GM23338 (cell line): ENCODE measurements at regions not wholly inside any gene's neighbourhood (a gene's known extent, or its start where the extent isn't known, plus 50 kb on each side); places are given as distances from the start of the nearest gene placed in this dataset.

ENCODE experiments used
- ATAC-seq: fragments of 200-7000 bp; cut with Tn5 transposase; 3 replicates; pipeline ENCODE4 v1.9.1; 2020
- DNase-seq: peaks from one replicate; pipeline ENCODE4 v3.0.0-alpha.2; 2015; ENCODE audit warnings: low spot score
- H2AFZ ChIP-seq: fragments of 200-600 bp; sonication (generic); 2 replicates; pipeline ENCODE4 v1.8.0; 2016; ENCODE audit warnings: antibody characterized with exemption, mild to moderate bottlenecking, moderate library complexity
- H3F3A ChIP-seq: fragments of 200-600 bp; sonication (generic); replicated peaks from 2 replicates; pipeline ENCODE4 v1.8.0; 2017; ENCODE audit warnings: antibody characterized with exemption, mixed run types, low read depth
- H3K27ac ChIP-seq: fragments of 200-600 bp; sonication (generic); 2 replicates; pipeline ENCODE4 v1.6.1; 2016; ENCODE audit warnings: low read depth
- H3K27me3 ChIP-seq: fragments of 200-600 bp; sonication (generic); 2 replicates; pipeline ENCODE4 v1.8.0; 2016; ENCODE audit warnings: mild to moderate bottlenecking, mixed run types, moderate library complexity; ENCODE audit not compliant: insufficient read depth
- H3K36me3 ChIP-seq: fragments of 200-600 bp; sonication (generic); 2 replicates; pipeline ENCODE4 v1.8.0; 2016; ENCODE audit warnings: mild to moderate bottlenecking; ENCODE audit not compliant: insufficient read depth
- H3K4me1 ChIP-seq: fragments of 200-600 bp; sonication (generic); 2 replicates; pipeline ENCODE4 v1.8.0; 2016; ENCODE audit warnings: mild to moderate bottlenecking, moderate library complexity; ENCODE audit not compliant: insufficient read depth
- H3K4me2 ChIP-seq: fragments of 200-600 bp; sonication (generic); 2 replicates; pipeline ENCODE4 v1.7.1; 2017; ENCODE audit warnings: mixed run types
- H3K4me3 ChIP-seq: fragments of 200-600 bp; sonication (generic); 2 replicates; pipeline ENCODE4 v1.6.1; 2016; ENCODE audit warnings: mixed run types
- H3K79me2 ChIP-seq: fragments of 200-600 bp; sonication (generic); replicated peaks from 2 replicates; pipeline ENCODE4 v1.8.0; 2017; ENCODE audit warnings: mild to moderate bottlenecking; ENCODE audit not compliant: insufficient read depth
- H3K9me2 ChIP-seq: fragments of 200-600 bp; sonication (generic); 2 replicates; pipeline ENCODE4 v1.8.0; 2017; ENCODE audit not compliant: insufficient read depth
- H4K20me1 ChIP-seq: fragments of 200-600 bp; sonication (generic); replicated peaks from 2 replicates; pipeline ENCODE4 v1.8.0; 2017; ENCODE audit warnings: mild to moderate bottlenecking; ENCODE audit not compliant: insufficient read depth
- H3K27ac Mint-ChIP-seq: 2 replicates; pipeline ENCODE4 v1.8.0; 2020; ENCODE audit warnings: inconsistent platforms, mild to moderate bottlenecking, moderate library complexity, mixed read lengths
- H3K27me3 Mint-ChIP-seq: 3 replicates; pipeline ENCODE4 v1.8.0; 2022; ENCODE audit warnings: low read depth, mild to moderate bottlenecking, moderate library complexity, mixed read lengths, inconsistent platforms; ENCODE audit not compliant: insufficient read depth, poor library complexity
- H3K36me3 Mint-ChIP-seq: 3 replicates; pipeline ENCODE4 v1.8.0; 2021; ENCODE audit warnings: low read depth, mild to moderate bottlenecking, inconsistent platforms, moderate library complexity, mixed read lengths
- H3K4me1 Mint-ChIP-seq: 3 replicates; pipeline ENCODE4 v1.8.0; 2020; ENCODE audit warnings: mild to moderate bottlenecking, inconsistent platforms, mixed read lengths
- H3K4me3 Mint-ChIP-seq: 3 replicates; pipeline ENCODE4 v1.8.0; 2021; ENCODE audit warnings: moderate library complexity, mild to moderate bottlenecking, inconsistent platforms, mixed read lengths
- H3K9me3 Mint-ChIP-seq: 3 replicates; pipeline ENCODE4 v1.8.0; 2020; ENCODE audit warnings: moderate library complexity, mild to moderate bottlenecking, inconsistent platforms, mixed read lengths
- CREB1 ChIP-seq: fragments of 250-450 bp; sonication (Bioruptor Pico); IDR thresholded peaks from 2 replicates; pipeline ENCODE4 v1.5.0; 2020; ENCODE audit warnings: low read depth, mild to moderate bottlenecking, moderate library complexity
- EZH2 ChIP-seq: fragments of 200-600 bp; sonication (generic); IDR thresholded peaks from one replicate; pipeline ENCODE4 v1.8.0; 2017; ENCODE audit warnings: antibody characterized with exemption, mild to moderate bottlenecking, low read depth; ENCODE audit not compliant: unreplicated experiment
- EZH2phosphoT487 ChIP-seq: fragments of 200-600 bp; sonication (generic); IDR thresholded peaks from one replicate; pipeline ENCODE4 v1.8.1; 2018; ENCODE audit warnings: antibody characterized with exemption; ENCODE audit not compliant: unreplicated experiment
- JUNB ChIP-seq: IDR thresholded peaks from one replicate; pipeline ENCODE4 v1.6.1; 2016; ENCODE audit warnings: antibody characterized with exemption; ENCODE audit not compliant: unreplicated experiment
- NANOG ChIP-seq: IDR thresholded peaks from 2 replicates; pipeline ENCODE4 v1.6.1; 2016; ENCODE audit warnings: antibody characterized with exemption, borderline replicate concordance
- POLR2AphosphoS5 ChIP-seq: IDR thresholded peaks from 2 replicates; pipeline ENCODE4 v1.6.1; 2016; ENCODE audit warnings: antibody characterized with exemption, low read depth
- STAT1 ChIP-seq: IDR thresholded peaks from one replicate; pipeline ENCODE4 v1.6.1; 2016; ENCODE audit warnings: antibody characterized with exemption; ENCODE audit not compliant: unreplicated experiment
- ZNF114 ChIP-seq: fragments of 250-450 bp; sonication (Bioruptor Pico); IDR thresholded peaks from 2 replicates; pipeline ENCODE4 v1.5.0; 2020; ENCODE audit warnings: mild to moderate bottlenecking, moderate library complexity
- ZNF331 ChIP-seq: fragments of 250-450 bp; sonication (Bioruptor Pico); IDR thresholded peaks from 2 replicates; pipeline ENCODE4 v1.5.0; 2020; ENCODE audit warnings: low read depth, mild to moderate bottlenecking, moderate library complexity
- TF ChIP-seq, protein P1 (sequence below): fragments of 250-450 bp; sonication (Bioruptor Pico); IDR thresholded peaks from 2 replicates; pipeline ENCODE4 v1.5.0; 2020; ENCODE audit warnings: mild to moderate bottlenecking, moderate library complexity
- TF ChIP-seq, protein P2 (sequence below), 2 experiments: fragments of 200-600 bp in 1 of 2; sonication (generic) in 1 of 2; conservative IDR thresholded peaks; 2 replicates each; pipeline versions ENCODE4 v1.5.1 to v1.6.1; 2016 to 2017; ENCODE audit warnings: antibody characterized with exemption in 2 of 2, low read depth in 2 of 2, mild to moderate bottlenecking in 2 of 2, moderate library complexity in 1 of 2
- TF ChIP-seq, protein P3 (sequence below): IDR thresholded peaks from one replicate; pipeline ENCODE4 v1.6.1; 2018; ENCODE audit warnings: antibody characterized with exemption; ENCODE audit not compliant: unreplicated experiment
- TF ChIP-seq, protein P4 (sequence below): IDR thresholded peaks from 2 replicates; pipeline ENCODE4 v1.6.1; 2016; ENCODE audit warnings: antibody characterized with exemption

DNA sequence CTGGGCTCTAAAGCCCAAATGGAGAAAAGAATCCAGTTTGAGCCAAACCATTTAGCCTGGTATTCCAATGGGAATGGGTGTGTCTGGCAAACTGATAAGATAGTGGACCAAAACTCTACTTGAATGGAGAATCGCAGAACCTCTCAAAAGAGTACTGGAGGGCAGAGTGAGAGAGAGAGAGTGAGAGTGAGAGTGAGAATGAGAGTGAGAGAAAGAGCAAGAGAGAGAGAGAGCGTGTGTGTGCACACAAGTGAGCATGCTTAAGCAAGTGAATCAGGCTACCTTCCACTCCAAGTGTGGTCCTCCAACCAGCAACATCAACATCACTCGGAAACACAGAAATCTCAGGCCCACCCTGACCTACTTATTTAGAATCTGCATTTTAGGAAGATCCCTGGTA lies 58.8 kb downstream of the UQCRFS1 start:
- no peak for ATAC-seq

More for the DNA sequence above, 58.8 kb downstream of the UQCRFS1 start:
- Histone ChIP-seq H3F3A (no peaks in the 10 kb centered on the region), H3K27me3 (no peaks in the 10 kb centered on the region), H3K9me2 (no peaks in the 10 kb centered on the region), H3K4me3 (no peak overlapping the region), H3K79me2 (no peaks in the 10 kb centered on the region), H2AFZ (no peak overlapping the region), H3K4me2 (no peak overlapping the region), H4K20me1 (no peaks in the 10 kb centered on the region), H3K36me3 (no peaks in the 10 kb centered on the region), H3K27ac (no peak overlapping the region), H3K4me1 (no peaks in the 10 kb centered on the region)
- DNase-seq = no peak
- H3K36me3 Mint-ChIP-seq = no peaks in the 10 kb centered on the region; the same call in 1 of the 3 replicates
- H3K4me1 Mint-ChIP-seq = no peaks in the 10 kb centered on the region
- H3K27ac Mint-ChIP-seq = no peak overlapping the region
- H3K27me3 Mint-ChIP-seq = peaks cover 2% of the 10 kb centered on the region
- TF ChIP-seq JUNB (no peak), NANOG (no peak), EZH2phosphoT487 (no peak), ZNF114 (CRISPR knock-in tag) (no peak), EZH2 (no peak), CREB1 (CRISPR knock-in tag) (no peak), STAT1 (no peak), ZNF331 (CRISPR knock-in tag) (no peak), POLR2AphosphoS5 (no peak)
- TF ChIP-seq, protein P1, sequence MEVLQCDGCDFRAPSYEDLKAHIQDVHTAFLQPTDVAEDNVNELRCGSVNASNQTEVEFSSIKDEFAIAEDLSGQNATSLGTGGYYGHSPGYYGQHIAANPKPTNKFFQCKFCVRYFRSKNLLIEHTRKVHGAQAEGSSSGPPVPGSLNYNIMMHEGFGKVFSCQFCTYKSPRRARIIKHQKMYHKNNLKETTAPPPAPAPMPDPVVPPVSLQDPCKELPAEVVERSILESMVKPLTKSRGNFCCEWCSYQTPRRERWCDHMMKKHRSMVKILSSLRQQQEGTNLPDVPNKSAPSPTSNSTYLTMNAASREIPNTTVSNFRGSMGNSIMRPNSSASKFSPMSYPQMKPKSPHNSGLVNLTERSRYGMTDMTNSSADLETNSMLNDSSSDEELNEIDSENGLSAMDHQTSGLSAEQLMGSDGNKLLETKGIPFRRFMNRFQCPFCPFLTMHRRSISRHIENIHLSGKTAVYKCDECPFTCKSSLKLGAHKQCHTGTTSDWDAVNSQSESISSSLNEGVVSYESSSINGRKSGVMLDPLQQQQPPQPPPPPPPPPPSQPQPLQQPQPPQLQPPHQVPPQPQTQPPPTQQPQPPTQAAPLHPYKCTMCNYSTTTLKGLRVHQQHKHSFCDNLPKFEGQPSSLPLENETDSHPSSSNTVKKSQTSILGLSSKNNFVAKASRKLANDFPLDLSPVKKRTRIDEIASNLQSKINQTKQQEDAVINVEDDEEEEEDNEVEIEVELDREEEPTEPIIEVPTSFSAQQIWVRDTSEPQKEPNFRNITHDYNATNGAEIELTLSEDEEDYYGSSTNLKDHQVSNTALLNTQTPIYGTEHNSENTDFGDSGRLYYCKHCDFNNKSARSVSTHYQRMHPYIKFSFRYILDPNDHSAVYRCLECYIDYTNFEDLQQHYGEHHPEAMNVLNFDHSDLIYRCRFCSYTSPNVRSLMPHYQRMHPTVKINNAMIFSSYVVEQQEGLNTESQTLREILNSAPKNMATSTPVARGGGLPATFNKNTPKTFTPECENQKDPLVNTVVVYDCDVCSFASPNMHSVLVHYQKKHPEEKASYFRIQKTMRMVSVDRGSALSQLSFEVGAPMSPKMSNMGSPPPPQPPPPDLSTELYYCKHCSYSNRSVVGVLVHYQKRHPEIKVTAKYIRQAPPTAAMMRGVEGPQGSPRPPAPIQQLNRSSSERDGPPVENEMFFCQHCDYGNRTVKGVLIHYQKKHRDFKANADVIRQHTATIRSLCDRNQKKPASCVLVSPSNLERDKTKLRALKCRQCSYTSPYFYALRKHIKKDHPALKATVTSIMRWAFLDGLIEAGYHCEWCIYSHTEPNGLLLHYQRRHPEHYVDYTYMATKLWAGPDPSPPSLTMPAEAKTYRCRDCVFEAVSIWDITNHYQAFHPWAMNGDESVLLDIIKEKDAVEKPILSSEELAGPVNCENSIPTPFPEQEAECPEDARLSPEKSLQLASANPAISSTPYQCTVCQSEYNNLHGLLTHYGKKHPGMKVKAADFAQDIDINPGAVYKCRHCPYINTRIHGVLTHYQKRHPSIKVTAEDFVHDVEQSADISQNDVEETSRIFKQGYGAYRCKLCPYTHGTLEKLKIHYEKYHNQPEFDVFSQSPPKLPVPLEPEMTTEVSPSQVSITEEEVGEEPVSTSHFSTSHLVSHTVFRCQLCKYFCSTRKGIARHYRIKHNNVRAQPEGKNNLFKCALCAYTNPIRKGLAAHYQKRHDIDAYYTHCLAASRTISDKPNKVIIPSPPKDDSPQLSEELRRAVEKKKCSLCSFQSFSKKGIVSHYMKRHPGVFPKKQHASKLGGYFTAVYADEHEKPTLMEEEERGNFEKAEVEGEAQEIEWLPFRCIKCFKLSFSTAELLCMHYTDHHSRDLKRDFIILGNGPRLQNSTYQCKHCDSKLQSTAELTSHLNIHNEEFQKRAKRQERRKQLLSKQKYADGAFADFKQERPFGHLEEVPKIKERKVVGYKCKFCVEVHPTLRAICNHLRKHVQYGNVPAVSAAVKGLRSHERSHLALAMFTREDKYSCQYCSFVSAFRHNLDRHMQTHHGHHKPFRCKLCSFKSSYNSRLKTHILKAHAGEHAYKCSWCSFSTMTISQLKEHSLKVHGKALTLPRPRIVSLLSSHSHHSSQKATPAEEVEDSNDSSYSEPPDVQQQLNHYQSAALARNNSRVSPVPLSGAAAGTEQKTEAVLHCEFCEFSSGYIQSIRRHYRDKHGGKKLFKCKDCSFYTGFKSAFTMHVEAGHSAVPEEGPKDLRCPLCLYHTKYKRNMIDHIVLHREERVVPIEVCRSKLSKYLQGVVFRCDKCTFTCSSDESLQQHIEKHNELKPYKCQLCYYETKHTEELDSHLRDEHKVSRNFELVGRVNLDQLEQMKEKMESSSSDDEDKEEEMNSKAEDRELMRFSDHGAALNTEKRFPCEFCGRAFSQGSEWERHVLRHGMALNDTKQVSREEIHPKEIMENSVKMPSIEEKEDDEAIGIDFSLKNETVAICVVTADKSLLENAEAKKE = no peak
- TF ChIP-seq, protein P2, sequence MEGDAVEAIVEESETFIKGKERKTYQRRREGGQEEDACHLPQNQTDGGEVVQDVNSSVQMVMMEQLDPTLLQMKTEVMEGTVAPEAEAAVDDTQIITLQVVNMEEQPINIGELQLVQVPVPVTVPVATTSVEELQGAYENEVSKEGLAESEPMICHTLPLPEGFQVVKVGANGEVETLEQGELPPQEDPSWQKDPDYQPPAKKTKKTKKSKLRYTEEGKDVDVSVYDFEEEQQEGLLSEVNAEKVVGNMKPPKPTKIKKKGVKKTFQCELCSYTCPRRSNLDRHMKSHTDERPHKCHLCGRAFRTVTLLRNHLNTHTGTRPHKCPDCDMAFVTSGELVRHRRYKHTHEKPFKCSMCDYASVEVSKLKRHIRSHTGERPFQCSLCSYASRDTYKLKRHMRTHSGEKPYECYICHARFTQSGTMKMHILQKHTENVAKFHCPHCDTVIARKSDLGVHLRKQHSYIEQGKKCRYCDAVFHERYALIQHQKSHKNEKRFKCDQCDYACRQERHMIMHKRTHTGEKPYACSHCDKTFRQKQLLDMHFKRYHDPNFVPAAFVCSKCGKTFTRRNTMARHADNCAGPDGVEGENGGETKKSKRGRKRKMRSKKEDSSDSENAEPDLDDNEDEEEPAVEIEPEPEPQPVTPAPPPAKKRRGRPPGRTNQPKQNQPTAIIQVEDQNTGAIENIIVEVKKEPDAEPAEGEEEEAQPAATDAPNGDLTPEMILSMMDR (conservative IDR thresholded peaks at IDR 0.05; ENCODE audit: low read depth in 2 of 2) = no peak
- TF ChIP-seq, protein P3, sequence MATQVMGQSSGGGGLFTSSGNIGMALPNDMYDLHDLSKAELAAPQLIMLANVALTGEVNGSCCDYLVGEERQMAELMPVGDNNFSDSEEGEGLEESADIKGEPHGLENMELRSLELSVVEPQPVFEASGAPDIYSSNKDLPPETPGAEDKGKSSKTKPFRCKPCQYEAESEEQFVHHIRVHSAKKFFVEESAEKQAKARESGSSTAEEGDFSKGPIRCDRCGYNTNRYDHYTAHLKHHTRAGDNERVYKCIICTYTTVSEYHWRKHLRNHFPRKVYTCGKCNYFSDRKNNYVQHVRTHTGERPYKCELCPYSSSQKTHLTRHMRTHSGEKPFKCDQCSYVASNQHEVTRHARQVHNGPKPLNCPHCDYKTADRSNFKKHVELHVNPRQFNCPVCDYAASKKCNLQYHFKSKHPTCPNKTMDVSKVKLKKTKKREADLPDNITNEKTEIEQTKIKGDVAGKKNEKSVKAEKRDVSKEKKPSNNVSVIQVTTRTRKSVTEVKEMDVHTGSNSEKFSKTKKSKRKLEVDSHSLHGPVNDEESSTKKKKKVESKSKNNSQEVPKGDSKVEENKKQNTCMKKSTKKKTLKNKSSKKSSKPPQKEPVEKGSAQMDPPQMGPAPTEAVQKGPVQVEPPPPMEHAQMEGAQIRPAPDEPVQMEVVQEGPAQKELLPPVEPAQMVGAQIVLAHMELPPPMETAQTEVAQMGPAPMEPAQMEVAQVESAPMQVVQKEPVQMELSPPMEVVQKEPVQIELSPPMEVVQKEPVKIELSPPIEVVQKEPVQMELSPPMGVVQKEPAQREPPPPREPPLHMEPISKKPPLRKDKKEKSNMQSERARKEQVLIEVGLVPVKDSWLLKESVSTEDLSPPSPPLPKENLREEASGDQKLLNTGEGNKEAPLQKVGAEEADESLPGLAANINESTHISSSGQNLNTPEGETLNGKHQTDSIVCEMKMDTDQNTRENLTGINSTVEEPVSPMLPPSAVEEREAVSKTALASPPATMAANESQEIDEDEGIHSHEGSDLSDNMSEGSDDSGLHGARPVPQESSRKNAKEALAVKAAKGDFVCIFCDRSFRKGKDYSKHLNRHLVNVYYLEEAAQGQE = no peak
- TF ChIP-seq, protein P4, sequence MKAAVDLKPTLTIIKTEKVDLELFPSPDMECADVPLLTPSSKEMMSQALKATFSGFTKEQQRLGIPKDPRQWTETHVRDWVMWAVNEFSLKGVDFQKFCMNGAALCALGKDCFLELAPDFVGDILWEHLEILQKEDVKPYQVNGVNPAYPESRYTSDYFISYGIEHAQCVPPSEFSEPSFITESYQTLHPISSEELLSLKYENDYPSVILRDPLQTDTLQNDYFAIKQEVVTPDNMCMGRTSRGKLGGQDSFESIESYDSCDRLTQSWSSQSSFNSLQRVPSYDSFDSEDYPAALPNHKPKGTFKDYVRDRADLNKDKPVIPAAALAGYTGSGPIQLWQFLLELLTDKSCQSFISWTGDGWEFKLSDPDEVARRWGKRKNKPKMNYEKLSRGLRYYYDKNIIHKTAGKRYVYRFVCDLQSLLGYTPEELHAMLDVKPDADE = no peak
- H3K4me3 Mint-ChIP-seq = no peak overlapping the region
- H3K9me3 Mint-ChIP-seq = peaks cover 16% of the 10 kb centered on the region
